Tibial nerve (tissue), 4 donors: ENCODE measurements at regions not wholly inside any gene's neighbourhood (a gene's known extent, or its start where the extent isn't known, plus 50 kb on each side); places are given as distances from the start of the nearest gene placed in this dataset.

Source experiments
- DNase-seq, 2 donors: peaks; one replicate each; pipeline ENCODE4 v3.0.0-alpha.2; 2019; ENCODE audit warnings: low spot score in 2 of 2
- H3K27ac ChIP-seq, 4 donors: fragments of 200-600 bp; sonication (generic) in 3 of 4; one replicate each; pipeline ENCODE4 v1.5.1; 2017 to 2019; ENCODE audit warnings: mild to moderate bottlenecking in 1 of 4
- H3K27me3 ChIP-seq, 2 donors: fragments of 200-600 bp; sonication (generic) in 1 of 2; one replicate each; pipeline versions ENCODE4 v1.5.1 to v1.6.0; 2017 to 2019
- H3K36me3 ChIP-seq, 3 donors: fragments of 200-600 bp; sonication (generic); one replicate each; pipeline ENCODE4 v1.5.1; 2018 to 2019
- H3K4me1 ChIP-seq, 4 donors: fragments of 200-600 bp; sonication (generic) in 3 of 4; one replicate each; pipeline ENCODE4 v1.5.1; 2017 to 2019
- H3K4me3 ChIP-seq, 4 donors: fragments of 200-600 bp; sonication (generic) in 3 of 4; one replicate each; pipeline ENCODE4 v1.5.1; 2017 to 2019; ENCODE audit warnings: mild to moderate bottlenecking in 1 of 4, moderate library complexity in 1 of 4
- H3K9me3 ChIP-seq, 4 donors: fragments of 200-600 bp; sonication (generic) in 3 of 4; one replicate each; pipeline ENCODE4 v1.5.1; 2017 to 2019
- CTCF ChIP-seq, 5 experiments: fragments of 200-600 bp in 3 of 5; fragments of 450-650 bp in 2 of 5; sonication (generic) in 3 of 5; IDR thresholded peaks; one replicate each; pipeline ENCODE4 v1.5.1; 2016 to 2019; ENCODE audit warnings: antibody characterized with exemption in 5 of 5, mild to moderate bottlenecking in 3 of 5, moderate library complexity in 2 of 5
- EP300 ChIP-seq, 2 donors: sonication (generic); formaldehyde crosslinking; IDR thresholded peaks; one replicate each; pipeline ENCODE4 v1.6.1; 2017; ENCODE audit warnings: antibody characterized with exemption in 2 of 2, mild to moderate bottlenecking in 1 of 2
- POLR2A ChIP-seq, 2 donors: fragments of 450-650 bp; IDR thresholded peaks; one replicate each; pipeline ENCODE4 v1.6.1; 2017; ENCODE audit warnings: antibody characterized with exemption in 2 of 2, mild to moderate bottlenecking in 2 of 2, moderate library complexity in 2 of 2
- WGBS, 2 donors: methylation state at CpG; one replicate each; pipeline ENCODE4 v1.1.5; 2018; 5-methylcytosine and 5-hydroxymethylcytosine counted together

GRCh38 chr13:77458736-77459135 is 76.8 kb upstream of the SCEL start:
- Histone ChIP-seq H3K36me3 (no peaks in the 10 kb centered on the region), H3K27me3 (no peaks in the 10 kb centered on the region), H3K4me1 (peaks cover 0 to 3% (median 0%) of the 10 kb centered on the region in 4 donors), H3K27ac (no peak overlapping the region), H3K4me3 (no peak overlapping the region), H3K9me3 (no peaks in the 10 kb centered on the region)
- no peak for DNase-seq
- WGBS, 2 donors: 61 to 77% methylated on average over 1 of the region's 1 CpG
- TF ChIP-seq EP300 (IDR thresholded peaks at IDR 0.05): no peak

- no peak overlapping the region for H3K27ac ChIP-seq
- no peak for TF ChIP-seq POLR2A (IDR thresholded peaks at IDR 0.05)
- no peak for TF ChIP-seq EP300 (IDR thresholded peaks at IDR 0.05)
- TF ChIP-seq CTCF (IDR thresholded peaks at IDR 0.05): no peak
- no peak for DNase-seq
- 65 to 66% methylated on average over 3 of the region's 3 CpGs for WGBS, 2 donors
- H3K4me3 ChIP-seq: no peak overlapping the region
- no peaks in the 10 kb centered on the region for H3K27me3 ChIP-seq
- no peaks in the 10 kb centered on the region for H3K9me3 ChIP-seq
- peaks cover 0 to 3% (median 0%) of the 10 kb centered on the region in 4 donors for H3K4me1 ChIP-seq
- no peaks in the 10 kb centered on the region for H3K36me3 ChIP-seq
These were observed 77.5 kb upstream of the SCEL start for GRCh38 chr13:77457966-77458365.

GRCh38 chr13:77456271-77456670 is 79.2 kb upstream of the SCEL start:
- Histone ChIP-seq H3K36me3 (no peaks in the 10 kb centered on the region), H3K4me1 (peaks cover 0 to 3% (median 0%) of the 10 kb centered on the region in 4 donors), H3K4me3 (no peak overlapping the region), H3K9me3 (no peaks in the 10 kb centered on the region), H3K27ac (no peak overlapping the region), H3K27me3 (no peaks in the 10 kb centered on the region)
- 29 to 68% methylated on average over 1 of the region's 1 CpG for WGBS, 2 donors
- no peak for DNase-seq
- TF ChIP-seq EP300 (IDR thresholded peaks at IDR 0.05) (no peak), POLR2A (IDR thresholded peaks at IDR 0.05) (no peak), CTCF (IDR thresholded peaks at IDR 0.05) (no peak)

GRCh38 chr13:77449265-77449664 is 86.2 kb upstream of the SCEL start:
- WGBS, 2 donors: 70 to 76% methylated on average over 2 of the region's 2 CpGs
- Histone ChIP-seq H3K36me3 (no peaks in the 10 kb centered on the region), H3K27me3 (no peaks in the 10 kb centered on the region), H3K4me1 (no peaks in the 10 kb centered on the region), H3K27ac (no peak overlapping the region), H3K9me3 (no peaks in the 10 kb centered on the region), H3K4me3 (no peak overlapping the region)
- TF ChIP-seq POLR2A (IDR thresholded peaks at IDR 0.05) (no peak), EP300 (IDR thresholded peaks at IDR 0.05) (no peak), CTCF (IDR thresholded peaks at IDR 0.05) (no peak)
- no peak for DNase-seq

GRCh38 chr13:77448689-77449088 is 86.8 kb upstream of the SCEL start:
- no peak overlapping the region for H3K4me3 ChIP-seq
- H3K27me3 ChIP-seq: no peaks in the 10 kb centered on the region
- 57% methylated on average over 4 of the region's 4 CpGs for WGBS, 2 donors
- no peaks in the 10 kb centered on the region for H3K9me3 ChIP-seq
- H3K27ac ChIP-seq: no peak overlapping the region
- DNase-seq: no peak
- no peak for TF ChIP-seq EP300 (IDR thresholded peaks at IDR 0.05)
- no peak for TF ChIP-seq CTCF (IDR thresholded peaks at IDR 0.05)
- no peak for TF ChIP-seq POLR2A (IDR thresholded peaks at IDR 0.05)
- no peaks in the 10 kb centered on the region for H3K4me1 ChIP-seq
- no peaks in the 10 kb centered on the region for H3K36me3 ChIP-seq

- no peaks in the 10 kb centered on the region for H3K27me3 ChIP-seq
- WGBS, 2 donors: 71 to 86% methylated on average over 1 of the region's 1 CpG
- H3K4me1 ChIP-seq: no peaks in the 10 kb centered on the region
- no peaks in the 10 kb centered on the region for H3K9me3 ChIP-seq
- no peak for DNase-seq
- no peaks in the 10 kb centered on the region for H3K36me3 ChIP-seq
- H3K27ac ChIP-seq: no peak overlapping the region
- H3K4me3 ChIP-seq: no peak overlapping the region
- TF ChIP-seq EP300 (IDR thresholded peaks at IDR 0.05) (no peak), POLR2A (IDR thresholded peaks at IDR 0.05) (no peak), CTCF (IDR thresholded peaks at IDR 0.05) (no peak)
These were observed 92.0 kb upstream of the SCEL start for GRCh38 chr13:77443511-77443910.
